Thyroid gland (tissue), 4 donors: ENCODE measurements at regions not wholly inside any gene's neighbourhood (a gene's known extent, or its start where the extent isn't known, plus 50 kb on each side); places are given as distances from the start of the nearest gene placed in this dataset.

Experiments used
- POLR2A ChIP-seq, 2 donors: fragments of 450-650 bp; IDR thresholded peaks; one replicate each; pipeline ENCODE4 v1.6.1; 2017; ENCODE audit warnings: antibody characterized with exemption in 2 of 2, mild to moderate bottlenecking in 2 of 2, moderate library complexity in 1 of 2
- TF ChIP-seq, protein P1 (sequence below), 6 experiments: fragments of 200-600 bp in 3 of 6; fragments of 450-650 bp in 3 of 6; sonication (generic) in 3 of 6; IDR thresholded peaks; one replicate each; pipeline ENCODE4 v1.5.1; 2016 to 2019; ENCODE audit warnings: antibody characterized with exemption in 6 of 6, mild to moderate bottlenecking in 2 of 6, inconsistent platforms in 1 of 6, moderate library complexity in 1 of 6

DNA sequence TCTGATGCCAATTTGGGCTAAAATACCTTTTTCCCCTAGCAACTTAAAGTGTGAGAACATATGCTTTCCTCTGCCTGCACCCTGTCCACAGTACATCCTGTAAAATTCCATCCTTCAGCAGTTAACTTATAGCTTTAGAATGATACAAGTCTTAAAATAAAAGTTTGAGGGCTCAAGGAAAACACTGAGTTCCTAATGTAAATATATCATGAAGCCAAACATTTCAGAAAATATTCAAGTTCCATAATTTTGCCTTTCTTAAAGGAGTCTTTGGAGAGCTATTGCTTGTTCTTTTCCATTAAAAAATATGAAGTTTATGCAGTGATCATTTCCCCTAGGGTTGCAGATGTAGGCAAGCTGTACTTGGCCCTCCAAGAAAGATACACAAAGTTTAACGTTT, 303.8 kb downstream of the COL12A1 start:
- TF ChIP-seq, protein P1, sequence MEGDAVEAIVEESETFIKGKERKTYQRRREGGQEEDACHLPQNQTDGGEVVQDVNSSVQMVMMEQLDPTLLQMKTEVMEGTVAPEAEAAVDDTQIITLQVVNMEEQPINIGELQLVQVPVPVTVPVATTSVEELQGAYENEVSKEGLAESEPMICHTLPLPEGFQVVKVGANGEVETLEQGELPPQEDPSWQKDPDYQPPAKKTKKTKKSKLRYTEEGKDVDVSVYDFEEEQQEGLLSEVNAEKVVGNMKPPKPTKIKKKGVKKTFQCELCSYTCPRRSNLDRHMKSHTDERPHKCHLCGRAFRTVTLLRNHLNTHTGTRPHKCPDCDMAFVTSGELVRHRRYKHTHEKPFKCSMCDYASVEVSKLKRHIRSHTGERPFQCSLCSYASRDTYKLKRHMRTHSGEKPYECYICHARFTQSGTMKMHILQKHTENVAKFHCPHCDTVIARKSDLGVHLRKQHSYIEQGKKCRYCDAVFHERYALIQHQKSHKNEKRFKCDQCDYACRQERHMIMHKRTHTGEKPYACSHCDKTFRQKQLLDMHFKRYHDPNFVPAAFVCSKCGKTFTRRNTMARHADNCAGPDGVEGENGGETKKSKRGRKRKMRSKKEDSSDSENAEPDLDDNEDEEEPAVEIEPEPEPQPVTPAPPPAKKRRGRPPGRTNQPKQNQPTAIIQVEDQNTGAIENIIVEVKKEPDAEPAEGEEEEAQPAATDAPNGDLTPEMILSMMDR (IDR thresholded peaks at IDR 0.05), result no peak
- no peak for TF ChIP-seq POLR2A (IDR thresholded peaks at IDR 0.05)
